ENCODE measurements at regions not wholly inside any gene's neighbourhood (a gene's known extent, or its start where the extent isn't known, plus 50 kb on each side); places are given as distances from the start of the nearest gene placed in this dataset.

DNA sequence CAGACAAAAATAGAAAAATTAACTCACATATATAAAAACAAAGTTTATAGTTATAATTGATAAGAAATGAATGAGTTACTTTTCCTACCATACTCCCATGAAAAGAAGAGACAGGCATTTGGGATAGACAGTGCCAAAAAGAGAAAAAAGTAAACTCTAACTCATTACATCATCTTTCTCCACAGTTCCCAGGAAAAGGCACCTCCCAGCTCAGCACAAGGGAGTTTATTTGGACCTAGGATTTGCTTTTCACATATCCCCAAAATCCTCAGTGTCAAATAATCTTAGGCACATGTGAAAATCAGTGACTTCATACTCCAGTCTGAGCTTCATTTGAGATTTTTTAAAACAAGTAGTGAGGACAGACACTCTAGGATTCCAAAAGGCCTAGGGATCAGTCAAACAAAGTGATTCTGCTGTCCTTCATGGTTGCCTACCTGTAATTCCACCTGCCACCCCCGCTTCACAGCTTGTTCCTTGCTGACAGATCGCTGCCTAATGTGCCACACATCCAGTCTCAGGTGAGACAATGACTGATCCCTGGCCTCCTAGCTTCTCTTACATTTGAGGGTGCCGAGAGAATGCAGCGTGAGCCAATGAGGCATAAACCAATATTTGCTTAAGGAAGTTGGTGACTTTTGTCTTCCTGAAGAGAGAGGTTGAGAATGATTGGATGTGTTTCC is 573.7 kb downstream of the TBL1XR1 start:
- no peak overlapping the region for H3K9ac ChIP-seq (ENCODE audit: insufficient read depth in 1 of 2, low read length in 2 of 2)
- no peak overlapping the region for H3K4me3 ChIP-seq
- H3K27me3 ChIP-seq (ENCODE audit: control insufficient read depth in 3 of 3, insufficient read depth in 3 of 3, low read length in 2 of 3), result no peaks in the 10 kb centered on the region
- no peaks in the 10 kb centered on the region for H3K4me1 ChIP-seq (ENCODE audit: control insufficient read depth in 5 of 5, insufficient read depth in 5 of 5, low read length in 5 of 5)
- WGBS, 2 donors, result 79 to 91% methylated on average over 4 of the region's 4 CpGs
- DNase-seq (peak in 1 of 3 donors; percentile 6), ATAC-seq (ENCODE audit: insufficient read depth, low FRiP score) (no peak)
- no peaks in the 10 kb centered on the region for H3K36me3 ChIP-seq (ENCODE audit: control insufficient read depth in 4 of 4, insufficient read depth in 4 of 4, low read length in 4 of 4)
- H3K27ac ChIP-seq (ENCODE audit: low read depth in 1 of 2, low read length in 1 of 2), result no peak overlapping the region
- TF ChIP-seq CTCF (IDR thresholded peaks at IDR 0.05; ENCODE audit: control extremely low read depth, extremely low read depth), result no peak
- H3K9me3 ChIP-seq (ENCODE audit: control insufficient read depth in 4 of 4, insufficient read depth in 3 of 4, low read length in 3 of 4), result no peaks in the 10 kb centered on the region

DNA sequence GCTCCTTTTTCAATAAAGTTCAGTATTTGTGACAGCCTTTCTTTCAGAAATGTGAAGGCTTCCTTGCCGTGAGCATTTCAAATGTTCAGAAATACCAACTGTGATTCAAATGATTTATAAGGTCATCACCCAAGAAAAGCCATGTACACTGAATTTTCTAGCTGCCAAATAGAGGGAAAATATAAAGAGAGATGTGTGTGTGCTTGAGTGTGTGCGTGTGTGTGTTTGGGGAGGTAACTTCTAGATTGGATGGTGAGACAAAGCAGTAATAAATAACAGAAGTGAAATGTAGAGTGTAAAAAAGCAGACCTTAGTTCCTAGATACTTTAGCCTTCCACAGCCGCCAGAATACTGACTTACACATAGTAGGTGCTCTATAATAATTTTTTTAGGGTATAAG is 577.4 kb downstream of the TBL1XR1 start:
- no peaks in the 10 kb centered on the region for H3K36me3 ChIP-seq (ENCODE audit: control insufficient read depth in 4 of 4, insufficient read depth in 4 of 4, low read length in 4 of 4)
- no peak overlapping the region for H3K27ac ChIP-seq (ENCODE audit: low read depth in 1 of 2, low read length in 1 of 2)
- H3K4me1 ChIP-seq (ENCODE audit: control insufficient read depth in 5 of 5, insufficient read depth in 5 of 5, low read length in 5 of 5), result no peaks in the 10 kb centered on the region
- DNase-seq (no peak), ATAC-seq (ENCODE audit: insufficient read depth, low FRiP score) (no peak)
- H3K27me3 ChIP-seq (ENCODE audit: control insufficient read depth in 3 of 3, insufficient read depth in 3 of 3, low read length in 2 of 3), result no peaks in the 10 kb centered on the region
- no peaks in the 10 kb centered on the region for H3K9me3 ChIP-seq (ENCODE audit: control insufficient read depth in 4 of 4, insufficient read depth in 3 of 4, low read length in 3 of 4)
- no peak overlapping the region for H3K4me3 ChIP-seq
- 86 to 88% methylated on average over 3 of the region's 3 CpGs for WGBS, 2 donors
- no peak overlapping the region for H3K9ac ChIP-seq (ENCODE audit: insufficient read depth in 1 of 2, low read length in 2 of 2)
- TF ChIP-seq CTCF (IDR thresholded peaks at IDR 0.05; ENCODE audit: control extremely low read depth, extremely low read depth), result no peak

DNA sequence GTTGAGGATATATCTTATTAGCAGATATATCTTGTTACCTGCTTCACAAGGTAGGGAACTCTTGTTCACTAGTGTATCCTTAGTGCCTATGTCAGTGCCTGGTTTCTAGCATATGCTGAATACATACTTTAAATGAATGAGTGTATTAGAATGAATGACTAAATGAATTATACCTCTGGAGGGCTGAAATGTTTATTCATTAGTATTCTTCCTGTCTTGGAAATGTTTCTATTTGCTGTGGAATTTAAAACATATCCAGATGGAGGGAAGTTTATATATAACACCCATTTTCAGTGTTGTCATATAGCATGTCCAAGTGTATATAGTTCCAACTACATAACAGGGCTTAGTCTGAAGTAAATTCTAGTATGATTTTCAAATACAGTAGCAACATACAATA is 581.5 kb downstream of the TBL1XR1 start:
- ATAC-seq (ENCODE audit: insufficient read depth, low FRiP score) (no peak), DNase-seq (no peak)
- no peak for TF ChIP-seq CTCF (IDR thresholded peaks at IDR 0.05; ENCODE audit: control extremely low read depth, extremely low read depth)
- Histone ChIP-seq H3K4me1 (ENCODE audit: control insufficient read depth in 5 of 5, insufficient read depth in 5 of 5, low read length in 5 of 5) (no peaks in the 10 kb centered on the region), H3K27me3 (ENCODE audit: control insufficient read depth in 3 of 3, insufficient read depth in 3 of 3, low read length in 2 of 3) (no peaks in the 10 kb centered on the region), H3K9ac (ENCODE audit: insufficient read depth in 1 of 2, low read length in 2 of 2) (no peak overlapping the region), H3K36me3 (ENCODE audit: control insufficient read depth in 4 of 4, insufficient read depth in 4 of 4, low read length in 4 of 4) (no peaks in the 10 kb centered on the region), H3K27ac (ENCODE audit: low read depth in 1 of 2, low read length in 1 of 2) (no peak overlapping the region), H3K4me3 (no peak overlapping the region), H3K9me3 (ENCODE audit: control insufficient read depth in 4 of 4, insufficient read depth in 3 of 4, low read length in 3 of 4) (no peaks in the 10 kb centered on the region)

DNA sequence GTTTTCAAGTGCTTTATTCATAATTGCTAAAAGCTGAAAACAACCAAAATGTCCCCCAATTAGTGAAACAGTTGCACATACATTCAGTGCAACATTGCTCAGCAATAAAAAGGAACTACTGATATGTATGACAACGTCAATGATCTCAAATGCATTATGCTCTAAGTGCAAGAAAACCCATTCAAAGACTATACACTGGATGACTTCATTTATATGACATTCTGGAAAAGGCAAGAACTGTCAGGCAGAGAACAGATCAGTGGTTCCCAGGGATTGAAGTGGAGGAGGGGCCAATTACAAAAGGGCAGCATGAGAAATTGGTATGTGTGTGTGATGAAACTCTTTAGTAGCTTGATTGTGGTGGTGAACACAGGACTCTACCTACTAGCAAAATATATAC is 585.6 kb downstream of the TBL1XR1 start:
- H3K27ac ChIP-seq (ENCODE audit: low read depth in 1 of 2, low read length in 1 of 2), result no peak overlapping the region
- no peaks in the 10 kb centered on the region for H3K9me3 ChIP-seq (ENCODE audit: control insufficient read depth in 4 of 4, insufficient read depth in 3 of 4, low read length in 3 of 4)
- TF ChIP-seq CTCF (IDR thresholded peaks at IDR 0.05; ENCODE audit: control extremely low read depth, extremely low read depth), result no peak
- H3K27me3 ChIP-seq (ENCODE audit: control insufficient read depth in 3 of 3, insufficient read depth in 3 of 3, low read length in 2 of 3), result no peaks in the 10 kb centered on the region
- no peak for ATAC-seq (ENCODE audit: insufficient read depth, low FRiP score)
- H3K4me3 ChIP-seq, result no peak overlapping the region
- no peak for DNase-seq
- 79 to 87% methylated on average over 1 of the region's 1 CpG for WGBS, 2 donors
- H3K36me3 ChIP-seq (ENCODE audit: control insufficient read depth in 4 of 4, insufficient read depth in 4 of 4, low read length in 4 of 4), result no peaks in the 10 kb centered on the region
- no peaks in the 10 kb centered on the region for H3K4me1 ChIP-seq (ENCODE audit: control insufficient read depth in 5 of 5, insufficient read depth in 5 of 5, low read length in 5 of 5)
- no peak overlapping the region for H3K9ac ChIP-seq (ENCODE audit: insufficient read depth in 1 of 2, low read length in 2 of 2)
